Colonic mucosa (tissue), 4 donors: ENCODE measurements at regions not wholly inside any gene's neighbourhood (a gene's known extent, or its start where the extent isn't known, plus 50 kb on each side); places are given as distances from the start of the nearest gene placed in this dataset.

Experiments used
- DNase-seq: peaks from one replicate; pipeline ENCODE4 v3.0.0-alpha.2; 2020
- H3K27ac ChIP-seq: fragments of 200-600 bp; one replicate; pipeline ENCODE4 v1.8.0; 2021
- H3K27me3 ChIP-seq: fragments of 200-600 bp; one replicate; pipeline ENCODE4 v1.8.0; 2021
- H3K36me3 ChIP-seq: fragments of 200-600 bp; one replicate; pipeline ENCODE4 v1.8.0; 2021
- H3K4me1 ChIP-seq: fragments of 200-600 bp; one replicate; pipeline ENCODE4 v1.8.0; 2021; ENCODE audit warnings: mild to moderate bottlenecking
- H3K4me3 ChIP-seq: fragments of 200-600 bp; one replicate; pipeline ENCODE4 v1.8.0; 2021
- H3K9ac ChIP-seq, 2 donors: one replicate each; pipeline ENCODE4 v1.7.0; 2013; ENCODE audit warnings: control low read depth in 2 of 2, low read depth in 2 of 2, low read length in 2 of 2
- H3K9me3 ChIP-seq: fragments of 200-600 bp; one replicate; pipeline ENCODE4 v1.8.0; 2021
- intact Hi-C: fragments of 100-400 bp; cut with DNase I; formaldehyde crosslinking; loops from one replicate; pipeline ENCODE4 v1.14.1; 2022
- TF ChIP-seq, protein P1 (sequence below): fragments of 200-600 bp; IDR thresholded peaks from one replicate; pipeline ENCODE4 v1.8.0; 2022; ENCODE audit warnings: antibody characterized with exemption, mild to moderate bottlenecking
- donor health status: healthy.
- donor health status: DM: no; HTN: no; CAD: no.
- donor health status: DM: no; HTN: no; CAD: no.

GRCh38 chr10:4434516-4435071 lies 391.4 kb upstream of the AKR1E2 start:
- Histone ChIP-seq H3K9ac (no peak overlapping the region), H3K4me1 (no peaks in the 10 kb centered on the region), H3K27me3 (no peaks in the 10 kb centered on the region), H3K4me3 (no peak overlapping the region), H3K9me3 (no peaks in the 10 kb centered on the region), H3K27ac (no peak overlapping the region), H3K36me3 (no peaks in the 10 kb centered on the region)
- intact Hi-C loops = no loop called here
- TF ChIP-seq, protein P1, sequence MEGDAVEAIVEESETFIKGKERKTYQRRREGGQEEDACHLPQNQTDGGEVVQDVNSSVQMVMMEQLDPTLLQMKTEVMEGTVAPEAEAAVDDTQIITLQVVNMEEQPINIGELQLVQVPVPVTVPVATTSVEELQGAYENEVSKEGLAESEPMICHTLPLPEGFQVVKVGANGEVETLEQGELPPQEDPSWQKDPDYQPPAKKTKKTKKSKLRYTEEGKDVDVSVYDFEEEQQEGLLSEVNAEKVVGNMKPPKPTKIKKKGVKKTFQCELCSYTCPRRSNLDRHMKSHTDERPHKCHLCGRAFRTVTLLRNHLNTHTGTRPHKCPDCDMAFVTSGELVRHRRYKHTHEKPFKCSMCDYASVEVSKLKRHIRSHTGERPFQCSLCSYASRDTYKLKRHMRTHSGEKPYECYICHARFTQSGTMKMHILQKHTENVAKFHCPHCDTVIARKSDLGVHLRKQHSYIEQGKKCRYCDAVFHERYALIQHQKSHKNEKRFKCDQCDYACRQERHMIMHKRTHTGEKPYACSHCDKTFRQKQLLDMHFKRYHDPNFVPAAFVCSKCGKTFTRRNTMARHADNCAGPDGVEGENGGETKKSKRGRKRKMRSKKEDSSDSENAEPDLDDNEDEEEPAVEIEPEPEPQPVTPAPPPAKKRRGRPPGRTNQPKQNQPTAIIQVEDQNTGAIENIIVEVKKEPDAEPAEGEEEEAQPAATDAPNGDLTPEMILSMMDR = no peak
- DNase-seq = no peak

DNA sequence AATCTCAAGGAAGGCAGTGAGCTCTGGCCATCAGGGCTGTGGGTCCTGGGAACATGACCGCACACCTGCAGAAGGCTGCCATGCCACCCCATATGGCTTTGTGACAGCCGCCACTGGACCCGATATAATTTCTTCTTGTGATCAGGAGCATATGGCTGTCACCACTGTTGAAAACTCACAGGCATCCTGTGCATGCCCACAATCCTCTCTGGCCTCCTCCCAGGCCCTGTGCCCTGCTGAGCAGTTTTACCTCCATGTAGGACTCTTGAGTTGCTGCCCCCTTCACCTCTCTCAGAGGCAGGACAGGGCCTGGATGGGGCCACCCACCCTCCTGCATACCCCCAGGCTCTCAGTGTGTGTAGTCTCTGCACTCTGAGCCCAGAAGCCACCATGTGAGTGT lies 391.9 kb upstream of the AKR1E2 start:
- TF ChIP-seq, protein P1 = no peak
- Histone ChIP-seq H3K27me3 (no peaks in the 10 kb centered on the region), H3K9ac (no peak overlapping the region), H3K27ac (no peak overlapping the region), H3K4me1 (no peaks in the 10 kb centered on the region), H3K36me3 (no peaks in the 10 kb centered on the region), H3K4me3 (no peak overlapping the region), H3K9me3 (no peaks in the 10 kb centered on the region)
- intact Hi-C loops = no loop called here
- DNase-seq = no peak

DNA sequence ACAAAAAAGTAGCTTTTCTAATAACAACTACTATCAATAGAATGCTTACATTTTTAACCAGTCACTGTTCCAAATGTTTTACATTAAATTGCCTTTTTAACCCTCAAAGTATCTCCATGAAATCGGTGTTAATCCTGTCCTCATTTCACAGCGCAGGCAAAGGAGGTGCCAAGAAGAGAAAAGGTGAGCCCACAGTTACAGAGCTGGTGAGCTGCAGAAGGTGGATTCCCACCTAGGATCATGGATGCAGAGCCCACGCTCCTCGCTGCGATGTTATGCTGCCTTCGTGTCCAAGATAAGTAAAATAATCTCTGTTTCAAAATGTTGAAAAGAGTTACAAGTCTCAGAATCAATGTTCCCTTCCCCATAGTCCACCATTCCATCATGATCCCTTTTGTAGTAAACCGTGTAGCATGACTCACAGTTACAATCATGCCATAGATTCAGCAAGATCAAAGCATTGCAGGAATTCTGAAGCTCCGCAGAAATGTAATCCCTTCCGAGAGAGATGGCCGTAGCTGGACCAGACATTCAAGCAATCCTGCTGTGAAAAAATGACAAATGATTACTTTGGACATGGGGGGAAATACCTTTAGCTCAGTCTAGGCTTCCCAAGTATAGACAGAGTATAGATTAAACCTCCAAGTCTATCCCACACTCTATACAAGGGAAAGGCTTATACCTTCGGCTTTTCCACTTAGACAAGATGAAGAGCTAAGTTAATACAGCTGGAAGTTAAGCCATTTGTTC lies 394.7 kb upstream of the AKR1E2 start:
- Histone ChIP-seq H3K9ac (no peak overlapping the region), H3K27ac (no peak overlapping the region), H3K4me1 (no peaks in the 10 kb centered on the region), H3K4me3 (no peak overlapping the region), H3K27me3 (no peaks in the 10 kb centered on the region), H3K36me3 (no peaks in the 10 kb centered on the region), H3K9me3 (no peaks in the 10 kb centered on the region)
- DNase-seq = no peak
- intact Hi-C loops = no loop called here
- TF ChIP-seq, protein P1 = no peak

- no peak overlapping the region for H3K9ac ChIP-seq
- no peak overlapping the region for H3K27ac ChIP-seq
- H3K4me1 ChIP-seq = no peaks in the 10 kb centered on the region
- no peak for DNase-seq
- intact Hi-C loops = no loop called here
- no peaks in the 10 kb centered on the region for H3K9me3 ChIP-seq
- H3K36me3 ChIP-seq = no peaks in the 10 kb centered on the region
- no peak overlapping the region for H3K4me3 ChIP-seq
- TF ChIP-seq, protein P1 = no peak
- H3K27me3 ChIP-seq = no peaks in the 10 kb centered on the region
Observed at GRCh38 chr10:4429571-4429970, 396.4 kb upstream of the AKR1E2 start.

DNA sequence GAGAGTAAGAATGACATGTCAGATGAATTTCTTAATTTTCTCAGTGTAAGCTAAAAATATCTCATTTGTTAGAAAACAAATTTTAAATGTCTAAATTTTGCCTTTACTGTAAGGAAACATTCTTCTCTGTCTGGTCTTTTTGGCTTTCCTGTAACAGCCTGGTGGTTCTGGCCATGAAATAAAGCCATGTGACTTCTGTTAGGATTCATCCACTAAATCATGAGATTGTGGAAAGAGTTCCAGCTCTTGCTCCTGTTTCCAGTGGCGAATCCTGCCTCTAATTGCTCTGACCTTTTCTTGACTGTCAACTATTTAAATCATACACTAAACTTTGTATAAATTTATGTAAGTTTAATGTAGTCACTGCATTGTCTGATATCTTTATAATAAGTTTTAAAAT lies 398.5 kb upstream of the AKR1E2 start:
- H3K27me3 ChIP-seq = no peaks in the 10 kb centered on the region
- intact Hi-C loops = no loop called here
- TF ChIP-seq, protein P1 = no peak
- no peak overlapping the region for H3K4me3 ChIP-seq
- H3K4me1 ChIP-seq = no peaks in the 10 kb centered on the region
- H3K27ac ChIP-seq = no peak overlapping the region
- H3K36me3 ChIP-seq = no peaks in the 10 kb centered on the region
- no peak overlapping the region for H3K9ac ChIP-seq
- DNase-seq = no peak
- H3K9me3 ChIP-seq = no peaks in the 10 kb centered on the region
